ENCODE measurements at regions not wholly inside any gene's neighbourhood (a gene's known extent, or its start where the extent isn't known, plus 50 kb on each side); places are given as distances from the start of the nearest gene placed in this dataset.

- no peak for DNase-seq
Measured at GRCh38 chr12:43098766-43099550, 453.0 kb downstream of the ADAMTS20 start.

- no peak for DNase-seq
Measured at GRCh38 chr12:43098071-43098470, 453.9 kb downstream of the ADAMTS20 start.

GRCh38 chr12:43097471-43097870 lies 454.5 kb downstream of the ADAMTS20 start:
- no peak for DNase-seq

GRCh38 chr12:43095669-43096280 lies 456.2 kb downstream of the ADAMTS20 start:
- no peak for DNase-seq

- DNase-seq, result no peak
Measured at GRCh38 chr12:43094886-43095575, 457.0 kb downstream of the ADAMTS20 start.

- no peak for DNase-seq
Measured at GRCh38 chr12:43090981-43091380, 461.0 kb downstream of the ADAMTS20 start.

GRCh38 chr12:43087195-43088091 lies 464.6 kb downstream of the ADAMTS20 start:
- no peak for DNase-seq

- no peak for DNase-seq
Measured at GRCh38 chr12:43079476-43079875, 472.5 kb downstream of the ADAMTS20 start.

- DNase-seq, result no peak
Measured at GRCh38 chr12:43078976-43079375, 473.0 kb downstream of the ADAMTS20 start.

GRCh38 chr12:43072431-43072830 lies 479.6 kb downstream of the ADAMTS20 start:
- DNase-seq, result no peak

- DNase-seq, result no peak
Measured at GRCh38 chr12:43069768-43070221, 480.2 kb upstream of the PRICKLE1 start.

GRCh38 chr12:43066471-43066870 lies 476.9 kb upstream of the PRICKLE1 start:
- no peak for DNase-seq

GRCh38 chr12:43063650-43064049 lies 474.1 kb upstream of the PRICKLE1 start:
- no peak for DNase-seq

GRCh38 chr12:43062201-43062895 lies 472.8 kb upstream of the PRICKLE1 start:
- DNase-seq, result no peak

GRCh38 chr12:43060742-43061141 lies 471.2 kb upstream of the PRICKLE1 start:
- no peak for DNase-seq

- DNase-seq, result no peak
Measured at GRCh38 chr12:43058616-43059015, 469.1 kb upstream of the PRICKLE1 start.

GRCh38 chr12:43057566-43057965 lies 468.0 kb upstream of the PRICKLE1 start:
- no peak for DNase-seq

- DNase-seq, result no peak
Measured at GRCh38 chr12:43054085-43054484, 464.5 kb upstream of the PRICKLE1 start.

- DNase-seq, result no peak
Measured at GRCh38 chr12:43052441-43052840, 462.9 kb upstream of the PRICKLE1 start.

GRCh38 chr12:43044241-43044640 lies 454.7 kb upstream of the PRICKLE1 start:
- DNase-seq, result no peak

GRCh38 chr12:43038991-43039390 lies 449.4 kb upstream of the PRICKLE1 start:
- no peak for DNase-seq

Data from nucleus accumbens (tissue), 56 donors.